ENCODE measurements at regions not wholly inside any gene's neighbourhood (a gene's known extent, or its start where the extent isn't known, plus 50 kb on each side); places are given as distances from the start of the nearest gene placed in this dataset.
"Not testable (repeated sequence)": the region's sequence is repeated elsewhere in the genome, so short reads cannot be mapped to it uniquely, and the experiment has no call there.

DNA sequence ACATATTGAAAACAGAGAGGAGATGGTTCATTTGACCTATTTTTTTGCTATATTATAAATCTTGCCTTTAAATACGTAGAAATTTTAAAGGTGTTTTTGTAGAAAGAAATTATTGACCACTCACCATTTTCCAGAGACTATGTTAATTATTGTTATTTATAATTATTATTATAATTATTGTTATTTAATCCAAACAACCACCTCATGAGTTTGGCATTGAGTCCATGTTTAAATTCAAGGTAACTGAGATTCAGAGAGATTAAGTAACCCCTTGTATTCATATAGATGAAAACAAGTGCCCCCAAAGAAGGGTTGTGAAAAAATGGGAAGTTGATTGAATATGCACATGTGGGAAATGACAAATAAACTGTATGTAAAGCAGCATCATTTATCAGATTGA, 692.5 kb upstream of the MIR17HG start:
- DNase-seq = no peak

DNA sequence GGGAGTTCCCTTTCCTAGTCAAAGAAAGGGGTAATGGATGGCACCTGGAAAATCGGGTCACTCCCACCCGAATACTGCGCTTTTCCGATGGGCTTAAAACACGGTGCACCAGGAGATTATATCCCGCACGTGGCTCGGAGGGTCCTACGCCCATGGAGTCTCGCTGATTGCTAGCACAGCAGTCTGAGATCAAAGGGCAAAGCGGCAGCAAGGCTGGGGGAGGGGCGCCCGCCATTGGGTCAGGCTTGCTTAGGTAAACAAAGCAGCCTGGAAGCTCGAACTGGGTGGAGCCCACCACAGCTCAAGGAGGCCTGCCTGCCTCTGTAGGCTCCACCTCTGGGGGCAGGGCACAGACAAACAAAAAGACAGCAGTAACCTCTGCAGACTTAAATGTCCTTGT, 683.3 kb upstream of the MIR17HG start:
- not testable (repeated sequence) for DNase-seq

DNA sequence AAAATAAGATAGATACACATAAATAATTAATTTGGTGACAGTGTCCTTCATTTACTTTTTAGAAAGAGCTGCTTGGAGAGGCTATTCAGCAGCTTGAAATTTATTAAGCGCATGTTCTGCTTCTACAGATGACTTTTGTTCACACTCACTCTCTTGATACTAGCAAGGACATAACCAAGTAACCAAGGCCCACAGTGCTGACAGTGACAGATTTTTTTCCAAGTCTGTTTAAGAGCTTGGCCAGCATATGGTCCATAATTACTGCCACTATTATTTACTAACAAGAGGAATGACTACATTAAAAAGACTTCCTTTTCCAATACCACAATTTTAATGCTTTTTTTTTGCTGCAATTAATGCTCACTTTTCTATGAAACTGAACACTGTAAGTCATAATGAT, 673.7 kb upstream of the MIR17HG start:
- no peak for DNase-seq

DNA sequence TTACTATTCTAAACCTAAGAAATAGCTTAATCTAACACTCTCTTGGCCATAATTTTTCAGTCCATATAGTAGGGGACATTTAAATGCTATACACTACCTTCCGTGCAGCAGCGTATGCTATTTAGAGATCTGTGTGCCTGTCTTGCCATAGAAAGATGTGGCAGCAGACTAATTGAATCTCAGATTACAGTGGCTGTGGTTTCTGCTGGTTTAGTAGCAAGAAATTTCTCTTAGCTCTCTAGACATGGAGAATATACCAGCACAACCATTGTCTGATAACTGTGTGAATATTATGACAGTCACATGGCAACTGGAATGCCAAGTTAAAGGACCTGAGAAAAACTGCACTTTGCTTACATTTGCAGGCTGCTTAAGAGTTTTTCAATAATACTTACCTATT, 672.4 kb upstream of the MIR17HG start:
- no peak for DNase-seq

DNA sequence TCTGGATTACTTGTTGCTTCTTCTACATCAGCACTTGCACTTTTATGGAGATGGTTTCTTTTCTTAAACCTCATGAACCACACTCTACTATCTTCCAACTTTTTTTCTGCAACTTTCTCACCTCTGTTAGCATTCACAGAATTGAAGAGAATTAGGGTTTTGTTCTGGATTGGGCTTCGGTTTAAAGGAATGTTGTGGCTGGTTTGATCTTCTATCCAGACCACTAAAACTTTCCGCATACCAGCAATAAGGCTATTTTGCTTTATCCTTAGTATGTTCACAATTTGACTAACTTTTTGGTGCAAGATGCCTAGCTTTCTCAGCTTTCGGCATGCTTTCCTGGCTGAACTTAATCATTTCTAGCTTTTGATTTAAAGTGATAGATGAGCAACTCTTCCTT, 666.7 kb upstream of the MIR17HG start:
- DNase-seq = no peak

DNA sequence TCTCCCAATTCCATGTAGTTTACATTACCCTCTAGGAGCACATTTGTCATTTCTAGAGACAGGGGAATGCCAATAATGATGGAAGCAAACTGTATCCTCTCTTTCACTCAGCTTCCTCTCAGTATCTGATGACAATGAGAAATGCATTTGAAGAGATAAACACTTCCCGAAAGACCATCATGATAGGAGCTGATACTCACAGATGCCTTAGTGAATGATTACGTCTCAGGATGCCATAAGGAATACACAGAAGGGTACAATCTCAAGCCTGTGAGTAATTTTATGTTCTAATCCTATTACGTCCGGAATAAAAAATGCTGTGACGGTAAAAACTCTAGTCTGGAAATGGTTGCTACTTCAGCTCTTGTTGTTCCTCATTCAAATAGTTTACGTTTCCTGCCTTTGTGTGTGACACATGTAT, 663.8 kb upstream of the MIR17HG start:
- no peak for DNase-seq

DNA sequence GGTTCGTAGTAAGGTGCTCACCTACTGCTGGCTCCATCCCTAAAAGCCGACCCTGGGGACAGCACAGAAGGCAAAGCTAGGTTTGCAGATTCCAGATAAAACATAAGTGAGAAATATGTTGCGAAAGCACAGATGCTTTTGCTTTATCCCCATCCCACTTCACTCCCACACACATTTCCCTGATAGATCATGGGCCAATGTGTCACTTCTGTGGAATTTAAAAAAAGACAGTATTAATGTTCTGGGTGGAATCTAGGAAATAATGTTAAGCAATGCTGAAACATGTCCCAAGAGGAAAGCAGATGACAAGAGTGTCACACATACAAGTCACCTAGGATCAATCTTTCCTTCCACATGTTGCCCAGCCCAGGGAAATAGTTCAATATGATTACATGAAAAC, 661.0 kb upstream of the MIR17HG start:
- no peak for DNase-seq

DNA sequence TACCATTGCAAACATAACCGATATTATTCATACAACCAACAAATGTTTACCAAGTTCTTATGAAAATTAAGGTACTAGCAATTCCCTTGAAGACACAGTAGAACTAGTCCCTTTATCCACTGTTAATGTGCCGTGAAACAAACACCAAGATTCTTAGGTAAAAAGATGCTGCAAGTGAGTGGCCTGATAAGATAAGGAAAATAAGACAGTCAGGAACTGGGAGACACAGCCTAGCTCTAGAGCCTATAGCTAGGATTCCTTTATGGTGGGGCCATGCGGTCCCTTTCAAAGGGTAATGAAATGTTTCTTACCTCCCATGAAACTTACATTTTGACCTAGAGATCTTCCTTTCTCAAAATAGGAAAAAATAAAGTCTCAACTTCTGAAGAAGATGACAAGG, 658.4 kb upstream of the MIR17HG start:
- no peak for DNase-seq

DNA sequence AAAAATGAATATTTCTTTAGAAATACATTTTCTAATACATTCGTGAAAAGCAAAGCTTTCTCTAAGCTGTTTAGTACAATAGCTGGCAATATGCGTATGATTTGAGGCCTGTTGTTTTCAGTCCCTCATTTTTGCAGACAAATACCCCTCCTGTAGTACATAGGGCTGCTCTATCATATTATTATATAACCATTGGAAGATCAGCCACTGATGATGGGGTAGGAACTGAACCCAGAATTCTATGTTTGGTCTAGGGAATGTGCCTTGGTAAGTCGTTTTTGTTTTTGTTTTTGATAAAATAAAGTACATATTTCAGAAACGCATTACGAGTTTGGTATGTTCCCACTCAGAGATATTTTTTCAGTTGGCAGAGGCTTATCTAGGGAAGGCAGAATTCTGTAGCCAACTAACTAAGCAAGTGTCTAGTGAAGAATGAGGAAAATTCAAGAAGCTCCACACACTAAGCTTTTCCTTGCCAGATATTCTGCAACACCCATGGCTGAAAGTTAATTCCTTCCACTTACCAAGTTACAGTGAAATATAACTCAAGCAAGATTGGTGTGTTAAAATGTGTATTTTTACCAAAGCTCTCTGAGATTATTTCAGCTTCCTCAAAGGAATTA, 656.9 kb upstream of the MIR17HG start:
- DNase-seq = no peak

DNA sequence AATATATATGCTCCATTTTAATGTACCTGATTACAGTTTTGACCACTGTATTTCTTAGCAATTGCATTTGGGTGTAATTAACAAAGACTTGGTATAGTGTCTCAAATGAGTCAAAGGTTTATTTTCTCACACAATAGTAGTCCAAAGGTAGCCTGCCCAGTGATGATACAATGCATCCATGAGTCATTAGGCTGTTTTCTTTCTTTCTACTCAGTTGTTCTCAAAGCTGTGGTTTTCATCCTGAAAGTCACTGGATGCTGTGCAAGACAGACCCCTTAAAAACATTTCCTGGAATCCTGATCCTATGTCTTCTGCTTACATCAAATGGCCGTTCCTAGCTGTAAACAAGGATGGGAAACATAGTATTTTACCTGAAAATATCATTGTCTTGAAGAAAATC, 651.2 kb upstream of the MIR17HG start:
- no peak for DNase-seq

DNA sequence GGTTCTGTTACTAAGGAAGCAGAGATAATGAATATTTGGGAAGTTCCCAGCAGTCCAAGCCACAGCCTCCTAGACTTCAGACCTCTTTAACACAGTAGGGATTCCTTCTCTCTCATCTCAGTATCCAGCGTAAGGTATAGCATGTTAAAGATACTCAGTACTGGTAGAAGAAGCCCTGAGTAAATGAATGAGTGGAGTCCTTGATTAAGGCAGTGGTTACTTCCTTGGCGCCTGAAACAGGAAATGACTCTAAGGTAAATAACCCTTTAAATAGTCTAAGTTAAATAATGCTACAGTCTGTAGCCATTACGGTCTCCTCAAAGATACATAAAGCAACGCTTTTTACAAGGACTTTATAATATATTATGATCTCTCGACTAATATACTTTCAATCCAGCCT, 650.8 kb upstream of the MIR17HG start:
- DNase-seq = no peak

DNA sequence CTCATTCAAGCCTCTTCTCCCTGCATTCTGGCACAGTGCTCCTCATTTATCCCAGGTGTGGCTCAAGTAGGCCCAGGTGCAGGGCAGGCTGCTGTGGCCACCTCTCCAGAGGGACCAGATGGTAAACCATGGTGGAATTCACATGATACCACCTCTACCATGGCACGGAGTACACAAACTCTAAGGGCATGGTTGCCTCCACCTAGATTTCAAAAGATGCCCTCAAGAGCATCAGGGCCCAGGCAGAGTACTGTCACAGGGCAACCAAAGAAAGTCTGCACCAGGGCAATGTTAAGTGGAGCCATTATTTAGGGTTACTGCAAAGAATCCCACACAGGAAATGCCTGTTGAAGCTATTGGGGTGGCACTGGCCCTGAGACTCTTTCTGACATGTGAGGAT, 647.1 kb upstream of the MIR17HG start:
- no peak for DNase-seq

DNA sequence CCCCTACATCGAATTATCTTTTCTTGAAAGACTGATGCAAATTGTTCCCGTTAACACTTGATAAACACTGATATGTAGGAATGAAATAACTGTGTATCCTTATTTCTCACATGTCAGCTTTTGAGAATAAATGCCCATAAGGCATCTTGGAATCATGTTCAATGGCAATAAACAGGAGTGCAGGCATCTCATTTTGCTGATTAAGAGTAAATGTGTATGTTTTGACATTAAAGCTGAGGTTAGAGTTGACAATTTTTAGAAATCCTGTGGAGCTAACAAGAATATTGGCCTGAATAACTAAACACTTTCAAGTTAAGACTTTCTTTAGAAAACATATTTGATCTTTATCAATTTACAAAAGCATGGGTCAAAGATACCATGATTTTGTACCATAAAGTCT, 646.2 kb upstream of the MIR17HG start:
- no peak for DNase-seq

DNA sequence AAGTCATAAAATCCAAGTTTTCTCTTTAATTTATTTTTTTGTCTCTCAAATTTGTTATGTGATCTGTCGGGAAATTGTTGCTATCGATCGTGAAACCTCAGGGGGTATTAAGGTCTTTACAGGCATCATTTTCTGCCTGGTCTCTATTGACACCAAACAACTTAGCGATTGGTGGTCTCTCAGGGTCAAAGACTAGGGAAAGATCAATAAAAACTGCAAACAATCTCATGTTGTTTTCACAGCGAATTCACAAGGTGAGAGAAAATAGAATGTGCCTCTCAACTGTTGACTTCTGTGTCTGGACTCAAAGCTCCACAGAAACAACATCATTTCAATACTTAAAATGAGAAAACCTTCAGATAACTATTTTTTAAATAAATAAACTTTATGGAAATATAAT, 645.4 kb upstream of the MIR17HG start:
- no peak for DNase-seq

DNA sequence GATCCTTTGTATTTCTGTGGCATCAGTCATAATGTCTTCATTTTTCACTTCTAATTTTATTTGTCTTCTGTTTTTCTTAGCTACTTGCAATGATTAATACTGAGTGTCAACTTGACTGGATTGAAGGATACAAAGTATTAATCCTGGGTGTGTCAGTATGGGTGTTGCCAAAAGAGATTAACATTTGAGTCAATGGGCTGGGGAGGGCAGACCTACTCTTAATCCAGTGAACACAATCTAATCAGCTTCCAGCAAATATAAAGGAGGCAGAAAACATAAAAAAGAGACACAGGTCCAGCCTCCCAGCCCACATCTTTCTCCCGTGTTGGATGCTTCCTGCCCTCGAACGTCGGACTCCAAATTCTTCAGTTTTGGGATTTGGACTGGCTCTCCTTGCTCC, 640.9 kb upstream of the MIR17HG start:
- no peak for DNase-seq

DNA sequence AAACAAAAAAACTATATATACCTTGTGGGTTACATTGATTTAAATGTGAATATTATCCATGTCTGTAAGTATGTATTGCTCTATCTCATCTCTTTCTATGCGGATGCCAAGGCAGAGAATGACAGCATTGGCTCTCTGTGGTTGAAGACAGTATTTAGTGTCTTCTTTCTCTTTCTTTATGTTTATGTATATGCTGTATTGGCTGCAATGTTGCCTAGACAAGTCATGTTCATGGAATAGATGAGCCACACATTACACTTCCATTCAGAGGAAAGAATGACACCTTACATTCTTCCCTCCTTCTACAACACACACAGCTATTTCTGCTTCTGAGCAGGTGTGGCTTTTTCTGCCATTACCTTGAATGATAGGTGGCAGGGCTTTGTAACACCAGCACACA, 639.4 kb upstream of the MIR17HG start:
- no peak for DNase-seq

DNA sequence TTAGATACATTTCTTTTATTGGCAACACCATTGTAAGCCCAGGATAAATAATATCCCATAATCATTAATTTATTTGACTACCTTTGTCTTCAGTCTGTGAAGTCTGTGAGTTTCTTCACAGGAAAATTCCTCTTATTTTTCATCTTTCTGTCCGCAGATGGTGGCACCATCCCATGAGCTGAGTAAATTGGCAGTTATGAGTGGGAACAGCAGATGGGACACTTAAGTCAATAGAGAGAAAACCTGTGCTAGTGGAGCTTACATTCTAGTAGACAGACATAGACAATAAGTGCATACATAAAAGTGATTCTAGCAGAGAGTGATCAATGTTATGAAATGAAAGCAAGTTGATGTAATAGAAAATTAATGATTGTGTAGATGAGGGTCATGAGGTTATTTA, 638.2 kb upstream of the MIR17HG start:
- no peak for DNase-seq

DNA sequence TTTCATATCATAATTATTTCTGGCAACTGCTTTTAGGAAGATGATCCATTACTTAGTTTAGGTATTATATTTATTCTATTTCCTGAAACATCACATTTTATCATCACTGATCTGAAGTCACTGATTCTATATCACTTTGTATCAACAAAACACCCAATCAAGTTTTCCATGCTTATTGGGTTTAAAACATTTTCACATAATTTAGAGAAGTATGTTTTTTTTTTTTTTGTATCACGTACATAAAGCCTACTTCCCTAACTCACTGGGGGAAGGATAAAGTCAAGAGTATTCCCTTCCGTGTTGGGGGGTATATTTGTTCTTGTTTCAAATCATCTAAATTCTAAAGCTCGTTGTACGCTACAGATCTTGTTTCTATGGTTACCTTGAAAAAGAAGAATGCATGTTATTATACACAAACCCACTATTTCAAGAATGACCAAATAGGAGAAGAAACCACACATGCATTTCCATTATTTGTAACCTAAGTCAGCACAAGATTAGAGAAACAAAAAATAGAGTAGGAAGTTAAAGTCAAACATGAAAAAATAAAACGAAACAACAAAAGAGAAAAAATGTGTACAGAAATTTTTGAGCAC, 637.2 kb upstream of the MIR17HG start:
- DNase-seq = no peak

DNA sequence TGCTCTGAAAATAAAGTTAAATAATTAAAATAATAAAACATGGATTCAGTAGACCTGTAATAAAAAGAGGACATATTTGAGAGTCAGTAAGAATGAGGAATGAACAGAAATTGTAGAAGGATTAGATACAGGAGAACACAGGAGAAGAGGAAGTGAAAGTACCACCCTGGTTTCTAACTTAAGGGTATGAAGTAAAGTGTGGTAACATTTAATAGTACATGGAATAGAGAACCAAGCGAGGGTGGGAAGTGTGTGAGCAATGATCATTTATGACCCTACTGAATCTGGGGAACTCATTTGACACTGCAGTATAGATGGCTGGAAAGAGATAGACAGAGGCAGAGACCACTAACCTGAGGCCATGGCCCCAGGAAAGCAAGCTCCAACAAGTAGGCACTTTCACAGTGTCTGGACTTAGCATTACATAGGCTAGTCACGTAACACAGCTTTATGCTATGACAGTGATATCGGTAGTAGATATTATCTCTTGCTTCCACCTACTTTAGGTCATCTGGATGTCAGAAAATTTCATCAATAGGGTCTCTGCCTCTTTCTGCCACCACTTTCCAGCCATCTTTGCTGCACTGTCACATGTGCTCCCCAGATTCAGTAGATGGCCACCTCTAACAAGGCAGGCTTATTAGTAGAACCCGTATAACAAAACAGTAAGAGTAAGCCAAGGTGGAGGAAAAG, 633.9 kb upstream of the MIR17HG start:
- no peak for DNase-seq

DNA sequence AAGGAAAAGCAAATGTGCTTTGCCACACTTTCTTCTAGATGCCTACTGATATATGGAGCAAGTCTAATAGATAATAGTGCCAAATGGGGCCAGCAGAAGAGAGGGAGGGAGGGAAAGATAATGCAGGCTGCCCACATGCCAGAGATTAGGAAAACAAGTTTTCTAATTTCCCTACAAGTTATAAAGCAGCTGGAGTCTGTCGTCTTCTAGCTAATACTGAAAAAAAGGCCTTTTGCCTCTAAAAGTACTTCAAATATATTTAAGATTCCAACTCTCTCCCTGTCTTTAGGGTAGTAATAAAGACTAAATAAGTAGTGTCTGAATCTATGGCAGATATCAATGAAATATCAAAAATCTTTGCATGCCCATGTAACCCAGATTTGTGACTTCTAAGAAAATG, 632.0 kb upstream of the MIR17HG start:
- no peak for DNase-seq

DNA sequence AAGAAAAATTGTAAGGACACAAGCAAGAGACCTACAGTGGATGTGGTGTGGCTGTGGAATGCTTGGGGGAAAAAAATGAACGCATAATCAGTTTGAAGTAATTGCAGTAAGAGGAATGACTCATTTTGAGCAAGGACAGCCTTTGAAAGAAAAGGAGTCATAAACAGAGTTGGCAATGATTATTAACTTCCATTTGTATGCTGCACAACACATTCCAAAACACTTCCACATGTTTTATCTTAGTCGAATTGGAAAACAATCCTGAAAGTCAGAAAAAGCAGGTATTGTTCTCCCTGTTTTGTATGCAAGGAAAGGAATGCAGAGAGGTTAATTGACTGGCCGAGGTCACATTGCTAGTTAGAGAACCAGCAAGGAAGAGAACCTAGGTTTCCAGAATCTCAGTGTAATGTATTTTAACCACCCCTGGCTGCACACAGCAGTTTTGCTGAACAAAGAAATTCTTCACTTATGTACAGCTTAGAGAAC, 630.0 kb upstream of the MIR17HG start:
- DNase-seq = no peak

DNA sequence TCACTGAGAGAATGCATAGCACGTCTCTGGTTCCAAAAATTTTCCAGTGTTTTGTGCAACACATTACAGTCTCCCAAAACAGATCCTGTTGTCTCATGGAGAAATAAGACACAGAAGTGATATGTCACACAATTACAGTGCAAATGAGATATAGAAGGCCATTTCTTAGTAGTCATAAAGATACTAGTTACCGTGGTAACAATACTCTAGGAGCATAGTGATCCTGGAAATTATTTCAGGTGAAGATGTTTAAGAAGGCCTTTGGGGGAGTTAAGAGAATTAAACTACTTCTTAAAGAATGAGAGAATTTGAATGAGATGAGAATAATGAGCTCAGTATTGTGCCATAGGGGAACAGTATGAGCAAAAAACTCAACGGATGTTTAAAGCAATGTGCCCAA, 628.0 kb upstream of the MIR17HG start:
- no peak for DNase-seq

DNA sequence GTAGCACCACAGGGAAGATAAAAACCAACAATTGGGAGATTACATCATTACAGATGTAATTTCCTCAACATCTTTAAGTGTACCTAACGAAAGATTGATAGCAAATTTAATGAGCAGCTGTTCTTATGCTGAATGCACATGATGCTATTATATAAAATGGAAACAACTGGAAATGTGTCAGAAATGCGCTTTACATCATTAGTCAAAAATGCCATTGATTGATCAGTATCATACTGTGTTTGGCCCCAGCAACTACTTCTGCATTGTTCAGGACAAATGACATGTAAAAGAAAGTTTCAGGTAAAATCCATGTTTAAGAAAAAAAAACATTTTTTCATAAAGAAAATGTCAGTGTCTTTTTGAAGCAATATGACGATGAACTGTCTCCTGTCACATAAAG, 625.5 kb upstream of the MIR17HG start:
- DNase-seq = no peak

DNA sequence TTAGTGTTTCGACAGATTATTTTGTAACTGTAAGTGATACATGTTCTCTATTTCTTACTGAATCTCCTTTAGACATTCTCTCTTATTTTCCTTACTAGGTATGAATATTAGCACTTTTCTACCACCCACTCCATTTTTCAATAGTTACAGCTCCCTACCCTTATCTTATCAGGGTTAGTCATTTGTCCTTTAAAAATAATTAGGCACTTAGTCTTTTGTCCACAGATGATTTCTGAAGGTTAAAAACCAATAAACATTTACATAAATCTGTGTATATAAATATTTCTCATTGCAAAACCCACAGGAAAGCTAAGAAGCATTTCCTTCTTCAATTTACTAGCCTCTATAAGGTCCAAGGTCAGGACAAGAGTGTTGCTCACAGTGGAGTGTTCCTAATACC, 624.1 kb upstream of the MIR17HG start:
- DNase-seq = no peak

DNA sequence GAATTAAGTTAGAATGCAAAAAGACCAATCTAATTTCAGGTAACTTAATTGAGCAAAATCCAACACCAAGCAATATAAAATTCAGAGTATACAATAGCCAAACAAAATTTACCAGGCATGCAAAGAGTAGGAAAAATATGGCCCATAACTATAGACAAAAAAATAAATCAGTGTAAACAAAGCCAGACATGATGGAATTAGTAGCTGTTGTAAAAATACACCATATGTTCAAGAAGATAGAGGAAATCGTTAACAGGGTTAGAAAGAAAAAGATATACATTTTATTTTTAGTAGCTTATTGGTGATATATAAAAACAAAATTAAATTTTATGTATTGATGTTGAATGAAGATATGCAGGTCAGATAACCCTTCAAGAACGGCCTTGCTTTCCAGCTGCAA, 621.1 kb upstream of the MIR17HG start:
- DNase-seq = no peak
